ENCODE measurements at regions not wholly inside any gene's neighbourhood (a gene's known extent, or its start where the extent isn't known, plus 50 kb on each side); places are given as distances from the start of the nearest gene placed in this dataset.

DNA sequence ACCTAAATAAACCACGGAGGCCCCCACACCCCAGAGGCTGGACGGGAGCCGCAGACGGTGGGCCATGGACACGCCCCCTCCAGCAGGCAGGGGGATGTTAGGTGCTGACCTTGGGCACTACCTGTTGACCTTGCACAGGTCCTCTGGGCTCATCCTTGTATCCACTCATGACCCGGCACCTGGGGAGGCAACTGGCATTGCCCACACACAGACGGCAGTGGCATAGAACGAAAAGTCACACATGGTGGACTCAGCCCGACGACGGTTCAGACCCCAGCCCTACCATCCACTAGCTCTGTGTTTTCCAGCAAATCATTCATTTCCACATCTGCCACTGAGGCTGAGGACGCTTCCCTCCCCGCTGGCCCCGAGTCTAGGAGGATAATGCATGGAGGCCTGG, 247.7 kb upstream of the PPP2R2D start:
- DNase-seq = no peak

GRCh38 chr10:131653554-131654470, 247.0 kb upstream of the PPP2R2D start:
- DNase-seq = no peak

- no peak for DNase-seq
Measured at GRCh38 chr10:131654471-131655087, 246.2 kb upstream of the PPP2R2D start.

- DNase-seq = no peak
Measured at GRCh38 chr10:131655101-131655849, 245.5 kb upstream of the PPP2R2D start.

- DNase-seq = no peak
Measured at GRCh38 chr10:131656009-131656408, 244.8 kb upstream of the PPP2R2D start.

DNA sequence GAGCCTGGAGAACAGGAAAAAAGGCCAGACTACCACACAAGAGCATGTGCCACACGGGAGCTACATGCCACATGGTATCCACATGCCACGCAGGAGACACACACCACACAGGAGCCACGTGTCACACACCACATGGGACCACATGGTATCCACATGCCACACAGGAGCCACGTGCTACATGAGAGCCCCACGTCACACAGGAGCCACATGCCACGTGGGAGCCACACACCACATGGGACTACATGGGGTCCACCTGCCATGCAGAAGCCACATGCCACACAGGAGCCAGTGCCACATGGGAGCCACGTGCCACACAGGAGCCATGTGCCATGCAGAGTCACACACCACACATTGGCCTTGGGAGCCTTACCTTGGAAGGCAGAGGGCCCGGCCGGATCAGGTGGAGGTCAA, 244.4 kb upstream of the PPP2R2D start:
- DNase-seq = no peak

GRCh38 chr10:131657318-131657984, 243.4 kb upstream of the PPP2R2D start:
- no peak for DNase-seq

DNA sequence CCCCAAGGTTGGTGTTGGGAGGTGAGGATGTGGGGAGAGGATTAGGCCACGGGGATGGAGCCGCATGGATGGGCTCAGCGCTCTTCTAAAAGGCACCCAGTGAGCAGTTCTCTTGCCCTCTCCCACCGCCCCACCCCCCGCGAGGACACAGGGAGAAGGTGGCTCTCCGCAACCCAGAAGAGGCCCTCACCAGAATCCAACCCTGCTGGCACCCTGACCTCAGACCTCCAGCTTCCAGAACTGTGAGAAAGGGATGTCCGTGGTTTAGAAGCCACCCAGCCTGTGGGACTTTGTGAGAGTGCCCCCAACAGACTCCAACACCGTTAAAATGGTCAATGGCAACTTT, 242.8 kb upstream of the PPP2R2D start:
- DNase-seq = no peak

- DNase-seq = no peak
Measured at GRCh38 chr10:131658476-131659110, 242.2 kb upstream of the PPP2R2D start.

DNA sequence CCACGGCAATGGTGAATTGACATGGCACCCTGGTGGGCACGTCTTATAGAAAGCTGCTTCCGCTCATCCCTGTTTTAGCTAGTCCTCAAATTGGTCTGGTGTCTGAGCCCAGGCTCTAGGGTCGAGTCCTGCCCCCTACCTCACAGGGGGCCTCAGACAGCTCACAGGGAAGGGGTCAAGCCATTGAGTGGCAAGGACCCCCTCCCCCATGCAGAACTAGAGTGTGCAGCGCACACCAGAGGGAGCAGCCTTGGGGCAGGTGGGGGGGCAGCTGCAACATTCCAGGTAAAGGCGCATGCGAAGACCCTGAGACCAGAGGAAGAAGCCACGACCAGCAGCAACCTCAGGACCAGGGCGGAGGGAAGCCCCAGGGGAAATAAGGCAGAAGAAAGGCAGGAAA, 240.4 kb upstream of the PPP2R2D start:
- DNase-seq = no peak

- DNase-seq = no peak
Measured at GRCh38 chr10:131662851-131663250, 238.0 kb upstream of the PPP2R2D start.

DNA sequence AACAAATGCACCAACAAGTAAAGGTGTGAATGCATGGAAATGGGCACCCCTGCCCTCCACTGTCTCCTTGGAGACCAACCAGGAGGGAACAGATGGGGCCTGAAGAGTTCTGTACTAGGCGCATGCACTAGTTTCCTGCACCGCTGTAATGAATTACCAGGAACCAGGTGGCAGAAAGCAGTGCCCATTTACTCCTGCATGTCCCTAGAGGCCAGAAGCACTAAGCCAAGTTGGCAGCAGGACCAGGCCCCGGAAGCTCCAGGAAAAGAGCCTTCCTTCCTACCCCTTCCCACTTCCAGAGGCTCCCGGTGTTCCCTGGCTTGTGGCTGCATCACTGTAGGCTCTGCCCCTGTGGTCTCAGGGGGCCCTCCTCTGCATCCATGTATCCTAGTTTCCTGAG, 237.5 kb upstream of the PPP2R2D start:
- peak; percentile 50 for DNase-seq

DNA sequence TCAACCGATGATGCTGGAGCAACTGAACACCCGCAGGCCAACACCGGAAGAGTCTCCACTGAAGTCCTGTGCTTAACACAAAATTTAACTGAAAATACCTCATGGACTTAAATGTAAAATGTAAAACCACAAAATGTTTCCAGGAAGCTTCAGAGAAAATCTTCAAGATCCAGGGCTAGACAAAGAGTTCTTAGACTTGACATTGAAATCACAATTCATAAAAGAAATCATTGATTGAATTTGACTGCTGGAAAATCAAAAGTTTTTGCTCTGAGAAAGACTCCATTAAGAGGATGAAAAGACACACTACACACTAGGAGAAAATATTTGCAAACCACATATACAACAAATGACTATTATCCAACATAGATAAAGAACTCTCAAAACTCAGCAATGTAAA, 234.7 kb upstream of the PPP2R2D start:
- no peak for DNase-seq

- no peak for DNase-seq
Measured at GRCh38 chr10:131667047-131667446, 233.8 kb upstream of the PPP2R2D start.

- no peak for DNase-seq
Measured at GRCh38 chr10:131667561-131667960, 233.2 kb upstream of the PPP2R2D start.

DNA sequence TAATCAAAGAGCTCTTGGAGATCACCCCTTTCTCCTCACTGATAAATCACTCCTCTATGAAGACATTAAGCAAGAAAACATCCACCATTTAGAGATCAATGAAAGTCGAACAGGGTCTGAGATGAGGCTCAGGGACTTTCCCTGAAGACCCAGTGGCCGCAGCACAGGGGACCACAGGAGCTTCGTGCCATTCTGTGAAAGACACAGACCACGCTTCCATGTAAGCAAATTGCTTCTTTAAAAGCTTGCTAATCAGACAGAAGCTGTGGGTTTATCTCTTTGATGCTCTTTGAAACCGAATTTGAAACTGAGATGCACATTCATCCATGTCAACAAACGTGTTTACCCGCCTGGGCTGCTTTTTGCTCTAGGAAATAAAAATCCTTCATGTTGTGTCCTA, 231.9 kb upstream of the PPP2R2D start:
- DNase-seq = no peak

- no peak for DNase-seq
Measured at GRCh38 chr10:131669838-131670237, 231.0 kb upstream of the PPP2R2D start.

- DNase-seq = no peak
Measured at GRCh38 chr10:131670341-131670740, 230.5 kb upstream of the PPP2R2D start.

DNA sequence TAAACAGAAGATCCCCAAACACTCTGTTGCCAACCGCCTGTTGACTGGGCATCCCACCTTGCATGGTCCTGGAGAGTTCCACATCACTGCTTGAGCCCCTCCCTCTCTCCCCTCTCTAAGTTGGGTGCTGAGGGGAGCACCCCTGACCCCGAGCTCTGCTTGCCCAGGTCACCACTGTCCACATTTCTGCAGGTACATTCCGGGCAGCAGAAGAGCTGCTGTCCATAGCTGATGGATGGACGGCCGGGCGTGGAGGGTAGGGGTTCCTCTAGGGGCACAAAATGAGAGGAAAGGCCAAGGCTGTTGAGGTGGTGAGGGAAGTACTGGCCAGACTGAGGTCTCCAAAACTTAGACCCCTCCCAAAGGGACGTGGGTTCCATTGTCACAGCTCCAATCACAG, 227.4 kb upstream of the PPP2R2D start:
- DNase-seq = no peak

DNA sequence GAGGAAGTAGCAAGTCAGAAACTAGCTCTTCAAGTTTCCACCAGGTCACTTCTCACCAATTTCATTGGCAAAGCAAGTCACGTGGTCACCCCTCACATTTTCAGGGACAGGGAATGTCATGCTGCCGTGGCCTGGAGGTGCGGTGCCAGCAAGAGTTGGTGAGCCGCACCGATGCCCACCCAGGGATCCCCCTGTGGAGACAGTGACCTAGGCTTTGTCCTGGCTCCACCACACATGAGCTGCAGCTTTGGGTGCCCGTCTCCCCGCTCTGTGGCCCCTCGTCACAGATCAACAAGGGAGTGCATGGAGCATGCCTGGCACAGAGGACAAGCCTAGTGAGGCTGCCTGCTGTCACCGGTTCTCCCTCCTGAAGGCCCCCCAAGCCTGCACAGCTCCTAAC, 226.7 kb upstream of the PPP2R2D start:
- DNase-seq = no peak

- no peak for DNase-seq
Measured at GRCh38 chr10:131675104-131675503, 225.7 kb upstream of the PPP2R2D start.

DNA sequence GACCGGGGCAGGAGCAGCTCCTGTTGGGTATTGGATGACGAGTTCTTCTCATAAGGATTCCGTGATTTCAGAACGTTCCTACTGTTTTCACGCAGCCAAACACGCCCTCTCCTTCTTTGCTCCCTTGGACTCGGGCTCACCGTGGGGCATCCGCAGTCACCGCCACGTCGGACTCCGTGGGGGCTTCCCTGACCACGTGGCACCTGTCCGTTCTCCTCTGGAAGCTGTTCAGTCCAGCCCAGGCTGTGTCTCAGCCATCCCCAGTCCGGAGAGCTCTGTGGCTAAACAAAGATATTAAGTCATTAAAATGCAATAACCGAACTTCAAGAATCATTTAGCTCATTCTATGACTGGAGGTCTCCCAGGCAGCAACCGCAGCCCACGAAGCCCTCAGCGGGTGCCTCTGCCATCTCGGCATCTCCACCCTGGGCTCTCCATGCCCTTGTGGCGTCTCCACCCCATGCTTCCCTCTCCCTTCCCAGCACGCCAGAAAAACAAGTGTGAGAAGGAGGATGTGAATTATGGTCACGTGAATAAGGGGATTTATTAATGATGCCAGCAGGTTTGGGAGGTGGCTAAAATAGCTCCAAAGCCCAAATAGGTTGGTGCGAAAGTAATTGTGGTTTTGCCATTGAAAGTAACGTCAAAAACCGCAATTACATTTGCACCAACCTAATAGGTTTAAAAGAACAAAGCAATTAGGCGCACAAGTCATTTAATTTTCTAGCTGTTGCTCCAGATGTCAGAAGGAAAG, 224.6 kb upstream of the PPP2R2D start:
- DNase-seq = no peak

Data from eye (tissue), 1 donor.